Psoas muscle (tissue), 7 donors: ENCODE measurements at regions not wholly inside any gene's neighbourhood (a gene's known extent, or its start where the extent isn't known, plus 50 kb on each side); places are given as distances from the start of the nearest gene placed in this dataset.

Experiments used
- ATAC-seq, 4 donors: fragments of 200-7000 bp; cut with Tn5 transposase; one replicate each; pipeline ENCODE4 v1.9.1; 2020; ENCODE audit warnings: moderate library complexity in 3 of 4, mild to moderate bottlenecking in 2 of 4
- DNase-seq, 2 donors: peaks; one replicate each; pipeline ENCODE4 v3.0.0-alpha.2; 2020
- H3K27ac ChIP-seq: fragments of 200-600 bp; one replicate; pipeline ENCODE4 v1.8.0; 2022
- H3K27me3 ChIP-seq, 3 donors: fragments of 200-600 bp in 1 of 3; one replicate each; pipeline versions ENCODE4 v1.6.1 to v1.8.0; 2013 to 2022; ENCODE audit warnings: low read length in 2 of 3, mild to moderate bottlenecking in 2 of 3, moderate library complexity in 1 of 3; ENCODE audit not compliant: insufficient read depth in 3 of 3
- H3K36me3 ChIP-seq, 2 donors: fragments of 200-600 bp in 1 of 2; one replicate each; pipeline versions ENCODE4 v1.6.1 to v1.8.0; 2013 to 2022; ENCODE audit warnings: low read depth in 1 of 2, mild to moderate bottlenecking in 1 of 2, moderate library complexity in 1 of 2; ENCODE audit not compliant: insufficient read depth in 1 of 2
- H3K4me1 ChIP-seq: fragments of 200-600 bp; one replicate; pipeline ENCODE4 v1.8.0; 2022
- H3K4me3 ChIP-seq: fragments of 200-600 bp; one replicate; pipeline ENCODE4 v1.8.0; 2022; ENCODE audit warnings: mild to moderate bottlenecking
- H3K9me3 ChIP-seq: fragments of 200-600 bp; one replicate; pipeline ENCODE4 v1.8.0; 2022
- CTCF ChIP-seq: fragments of 200-600 bp; IDR thresholded peaks from one replicate; pipeline ENCODE4 v1.8.0; 2022; ENCODE audit warnings: antibody characterized with exemption
- WGBS, 3 donors: extraction: QIAGEN DNeasy Blood & Tissue Kit; methylation state at CpG; one replicate each; pipeline versions ENCODE4 v1.1.6 to v1.1.7; 2013; 5-methylcytosine and 5-hydroxymethylcytosine counted together
- intact Hi-C, 2 donors: fragments of 100-400 bp; cut with DNase I; formaldehyde crosslinking; loops; one replicate each; pipeline versions ENCODE4 v1.11.0 to v1.14.2; 2022
- donor health status: healthy with polysubstance abuse.
- donor health status: DM: no; HTN: no; CAD: no; lungs with moderate emphysema.
- donor health status: Bipolar disorder and iron deficiency.
- donor health status: healthy.
- donor health status: DM: yes; HTN: yes; CAD: no.
- donor health status: DM: no; HTN: no; CAD: no.
- donor health status: DM: yes; HTN: yes; CAD: no.

DNA sequence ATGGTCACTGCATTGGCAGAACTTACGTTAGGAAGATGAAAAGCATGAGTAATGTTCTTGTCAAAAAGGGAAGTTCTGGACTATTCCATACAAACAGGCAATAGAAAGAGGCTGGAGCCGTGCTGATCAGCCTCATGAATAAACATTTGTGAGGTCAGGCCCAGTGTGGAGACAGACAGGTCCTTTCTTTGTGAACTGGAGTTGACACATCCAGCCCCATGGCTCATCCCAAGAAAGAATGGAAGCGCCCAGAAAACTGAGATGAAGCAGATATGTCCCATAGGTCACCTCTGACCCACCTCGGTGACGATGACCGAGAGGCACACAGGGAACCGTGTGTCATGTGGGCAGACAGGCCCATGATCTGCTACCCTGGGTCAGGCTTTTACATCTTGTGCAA lies 276.0 kb upstream of the SGK1 start:
- no peak overlapping the region for H3K27ac ChIP-seq
- H3K36me3 ChIP-seq: no peaks in the 10 kb centered on the region
- no peaks in the 10 kb centered on the region for H3K27me3 ChIP-seq
- no peak for TF ChIP-seq CTCF
- H3K4me1 ChIP-seq: no peaks in the 10 kb centered on the region
- intact Hi-C loops: no loop called here
- ATAC-seq (peak in 1 of 4 donors; percentile 47), DNase-seq (no peak)
- no peaks in the 10 kb centered on the region for H3K9me3 ChIP-seq
- no peak overlapping the region for H3K4me3 ChIP-seq
- 72 to 86% (median 77%) methylated on average over 7 of the region's 7 CpGs for WGBS, 3 donors

GRCh38 chr6:134593442-134593841 lies 275.5 kb upstream of the SGK1 start:
- Histone ChIP-seq H3K27ac (no peak overlapping the region), H3K27me3 (no peaks in the 10 kb centered on the region), H3K4me3 (no peak overlapping the region), H3K9me3 (no peaks in the 10 kb centered on the region), H3K36me3 (no peaks in the 10 kb centered on the region), H3K4me1 (no peaks in the 10 kb centered on the region)
- no peak for TF ChIP-seq CTCF
- ATAC-seq: peak in 3 of 4 donors; percentile 64 to 84 (median 65)
- no peak for DNase-seq
- 29 to 41% (median 30%) methylated on average over 3 of the region's 3 CpGs for WGBS, 3 donors
- intact Hi-C loops: no loop called here

- Histone ChIP-seq H3K36me3 (no peaks in the 10 kb centered on the region), H3K27ac (no peak overlapping the region), H3K27me3 (no peaks in the 10 kb centered on the region), H3K9me3 (no peaks in the 10 kb centered on the region), H3K4me1 (no peaks in the 10 kb centered on the region), H3K4me3 (no peak overlapping the region)
- WGBS, 3 donors: 4 to 27% (median 14%) methylated on average over 1 of the region's 1 CpG
- ATAC-seq (no peak), DNase-seq (no peak)
- no peak for TF ChIP-seq CTCF
- intact Hi-C loops: no loop called here
Measured at GRCh38 chr6:134593024-134593423, 275.1 kb upstream of the SGK1 start.

DNA sequence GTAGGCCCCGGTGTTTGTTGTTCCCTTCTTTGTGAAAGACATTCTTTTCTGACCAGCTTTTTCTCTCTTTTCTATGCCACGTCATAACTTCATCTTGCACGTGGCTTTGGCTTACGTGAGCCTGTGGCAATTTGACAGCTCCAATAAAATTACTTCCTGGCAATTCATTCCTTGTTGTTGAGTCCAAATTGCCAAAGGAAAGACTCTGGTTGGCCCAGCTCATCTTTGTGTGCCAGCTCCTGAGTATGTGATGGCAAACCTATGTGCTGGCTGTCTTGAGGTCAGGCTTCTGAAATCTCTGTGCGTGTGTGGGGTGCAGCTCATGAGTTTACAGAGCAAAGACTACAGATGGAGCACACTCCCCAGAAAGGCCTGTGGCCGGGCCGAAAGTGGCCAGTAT lies 272.5 kb upstream of the SGK1 start:
- no peak for TF ChIP-seq CTCF
- ATAC-seq: no peak
- no peaks in the 10 kb centered on the region for H3K4me1 ChIP-seq
- no peaks in the 10 kb centered on the region for H3K9me3 ChIP-seq
- no peaks in the 10 kb centered on the region for H3K27me3 ChIP-seq
- no peaks in the 10 kb centered on the region for H3K36me3 ChIP-seq
- WGBS, 3 donors: 85 to 95% (median 86%) methylated on average over 7 of the region's 7 CpGs
- intact Hi-C loops: no loop called here
- no peak overlapping the region for H3K4me3 ChIP-seq
- DNase-seq: no peak
- no peak overlapping the region for H3K27ac ChIP-seq

DNA sequence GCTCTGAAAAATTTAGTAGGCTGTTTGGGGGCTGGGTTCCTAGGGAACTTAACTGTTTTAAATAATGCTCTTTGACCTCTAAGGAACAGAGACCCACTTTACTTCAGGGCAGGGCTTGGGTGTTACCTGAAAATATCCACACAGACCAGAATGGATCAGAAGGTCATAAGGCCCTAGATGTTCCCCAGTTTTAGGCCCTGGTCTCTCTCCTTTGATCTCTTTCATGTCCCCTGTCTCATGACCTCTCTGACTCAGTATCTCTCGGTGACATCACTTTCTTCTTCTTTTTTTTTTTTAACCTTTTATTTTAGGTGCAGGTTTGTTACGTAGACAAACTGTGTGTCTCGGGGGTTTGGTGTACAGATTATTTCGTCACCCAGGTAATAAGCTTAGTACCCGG lies 272.1 kb upstream of the SGK1 start:
- 88 to 99% (median 98%) methylated on average over 5 of the region's 5 CpGs for WGBS, 3 donors
- Histone ChIP-seq H3K9me3 (no peaks in the 10 kb centered on the region), H3K36me3 (no peaks in the 10 kb centered on the region), H3K27me3 (no peaks in the 10 kb centered on the region), H3K4me1 (no peaks in the 10 kb centered on the region), H3K27ac (no peak overlapping the region), H3K4me3 (no peak overlapping the region)
- ATAC-seq (no peak), DNase-seq (no peak)
- no peak for TF ChIP-seq CTCF
- intact Hi-C loops: no loop called here
